ENCODE measurements at regions not wholly inside any gene's neighbourhood (a gene's known extent, or its start where the extent isn't known, plus 50 kb on each side); places are given as distances from the start of the nearest gene placed in this dataset.

- TF ChIP-seq CTCF (conservative IDR thresholded peaks at IDR 0.05): no peak
- no peak overlapping the region for H3K27ac ChIP-seq
These were observed 69.8 kb downstream of the HES1 start for GRCh38 chr3:194205675-194206133.

- TF ChIP-seq CTCF (conservative IDR thresholded peaks at IDR 0.05): no peak
- H3K27ac ChIP-seq: no peak overlapping the region
These were observed 70.4 kb downstream of the HES1 start for GRCh38 chr3:194206320-194206719.

- TF ChIP-seq CTCF (conservative IDR thresholded peaks at IDR 0.05): no peak
- no peak overlapping the region for H3K27ac ChIP-seq
These were observed 72.8 kb downstream of the HES1 start for GRCh38 chr3:194208709-194209108.

GRCh38 chr3:194212161-194212844 is 76.4 kb downstream of the HES1 start:
- no peak for TF ChIP-seq CTCF (conservative IDR thresholded peaks at IDR 0.05)
- no peak overlapping the region; the same call in 1 of the 2 replicates for H3K27ac ChIP-seq

GRCh38 chr3:194212845-194213331 is 76.9 kb downstream of the HES1 start:
- no peak overlapping the region; the same call in 1 of the 2 replicates for H3K27ac ChIP-seq
- TF ChIP-seq CTCF (conservative IDR thresholded peaks at IDR 0.05): no peak

GRCh38 chr3:194215392-194215791 is 79.4 kb downstream of the HES1 start:
- TF ChIP-seq CTCF (conservative IDR thresholded peaks at IDR 0.05): no peak
- no peak overlapping the region for H3K27ac ChIP-seq

GRCh38 chr3:194218646-194219453 is 82.9 kb downstream of the HES1 start:
- no peak for TF ChIP-seq CTCF (conservative IDR thresholded peaks at IDR 0.05)
- no peak overlapping the region for H3K27ac ChIP-seq

All from VCaP (cell line).